Heart left ventricle (tissue), 16 donors: ENCODE measurements at regions not wholly inside any gene's neighbourhood (a gene's known extent, or its start where the extent isn't known, plus 50 kb on each side); places are given as distances from the start of the nearest gene placed in this dataset.
"Not testable (repeated sequence)": the region's sequence is repeated elsewhere in the genome, so short reads cannot be mapped to it uniquely, and the experiment has no call there.

Experiments
- ATAC-seq, 4 donors: fragments of 200-7000 bp; cut with Tn5 transposase; one replicate each; pipeline ENCODE4 v1.9.1; 2020 to 2022; ENCODE audit warnings: moderate library complexity in 4 of 4, mild to moderate bottlenecking in 3 of 4, moderate number of reproducible peaks in 1 of 4
- DNase-seq, 5 donors: peaks; one replicate each; pipeline ENCODE4 v3.0.0-alpha.2; 2020
- H3K27ac ChIP-seq, 12 donors: fragments of 200-600 bp; sonication (generic) in 4 of 12; one replicate each; pipeline versions ENCODE4 v1.5.0 to v1.8.0; 2016 to 2022; ENCODE audit warnings: mild to moderate bottlenecking in 2 of 12
- H3K27me3 ChIP-seq, 9 donors: fragments of 200-600 bp; sonication (generic) in 2 of 9; one replicate each; pipeline versions ENCODE4 v1.5.1 to v1.8.0; 2016 to 2022; ENCODE audit warnings: mild to moderate bottlenecking in 3 of 9
- H3K36me3 ChIP-seq, 9 donors: fragments of 200-600 bp; sonication (generic) in 2 of 9; one replicate each; pipeline versions ENCODE4 v1.5.0 to v1.8.0; 2018 to 2022; ENCODE audit warnings: mild to moderate bottlenecking in 2 of 9
- H3K4me1 ChIP-seq, 12 donors: fragments of 200-600 bp; sonication (generic) in 4 of 12; one replicate each; pipeline versions ENCODE4 v1.5.0 to v1.8.0; 2016 to 2022; ENCODE audit warnings: mild to moderate bottlenecking in 3 of 12
- H3K4me3 ChIP-seq, 12 donors: fragments of 200-600 bp; sonication (generic) in 4 of 12; one replicate each; pipeline versions ENCODE4 v1.5.0 to v1.8.0; 2017 to 2022; ENCODE audit warnings: mild to moderate bottlenecking in 9 of 12, moderate library complexity in 4 of 12
- H3K9me3 ChIP-seq, 12 donors: fragments of 200-600 bp; sonication (generic) in 4 of 12; one replicate each; pipeline versions ENCODE4 v1.5.0 to v1.8.0; 2016 to 2022; ENCODE audit warnings: mild to moderate bottlenecking in 1 of 12
- CTCF ChIP-seq, 12 donors: fragments of 200-600 bp; sonication (generic) in 4 of 12; IDR thresholded peaks; one replicate each; pipeline versions ENCODE4 v1.5.0 to v1.8.0; 2018 to 2022; ENCODE audit warnings: antibody characterized with exemption in 12 of 12, mild to moderate bottlenecking in 5 of 12
- POLR2A ChIP-seq, 2 donors: fragments of 450-650 bp; IDR thresholded peaks; one replicate each; pipeline ENCODE4 v1.6.1; 2017; ENCODE audit warnings: antibody characterized with exemption in 2 of 2, mild to moderate bottlenecking in 2 of 2, moderate library complexity in 2 of 2
- WGBS, 4 donors: extraction: QIAGEN DNeasy Blood & Tissue Kit in 2 of 4; methylation state at CpG; one replicate each; pipeline versions ENCODE4 v1.1.5 to v1.1.7; 2013 to 2018; 5-methylcytosine and 5-hydroxymethylcytosine counted together
- intact Hi-C, 10 donors: fragments of 100-400 bp; cut with DNase I; formaldehyde crosslinking; loops; one replicate each; pipeline versions ENCODE4 v1.11.1 to v1.14.2; 2022
- donor health status: ischemic (EF 13 %, LVEDD 7.1; RV severe dilation, severe dysfunction).
- donor health status: healthy with polysubstance abuse.
- donor health status: DM: no; HTN: yes; CAD: no.
- donor health status: DM: no; HTN: no; CAD: no.
- donor health status: ischemic (EF 25% LVEDD 6.9; RV normal size, moderate dysfunction).
- donor health status: ischemic (EF 25% LVEDD 5.7; RV mildly dilated, moderate dysfunction).
- donor health status: healthy.
- donor health status: DM: yes; HTN: yes; CAD: no.
- donor health status: ischemic (EF 35%, LVEDD 5.7; RV mildly dilated, moderate dysfunction).
- donor health status: nonischemic (EF 11% LVEDD 7.7; RV severe dilation, severe dysfunction).
- donor health status: DM: yes; HTN: yes; CAD: no.
- donor health status: PGD.
- donor health status: ischemic (EF 29% LVEDD 5.4; RV normal size, mild dysfunction).
- donor health status: nonischemic (EF 23%, LVEDD 6.1; RV moderate dilation, normal function).

GRCh38 chr19:41516292-41517171 lies 59.4 kb upstream of the CEACAM21 start:
- peak in 4 of 12 donors; percentile 15 to 29 (median 28) for TF ChIP-seq CTCF (IDR thresholded peaks at IDR 0.05)
- peak in 3 of 4 donors; percentile 38 to 52 (median 39) for ATAC-seq
- H3K9me3 ChIP-seq, H3K27ac ChIP-seq, H3K4me3 ChIP-seq, intact Hi-C loops, DNase-seq, H3K36me3 ChIP-seq: not testable (repeated sequence)
- WGBS, 4 donors = 57 to 72% (median 61%) methylated on average over 19 of the region's 19 CpGs
- Histone ChIP-seq H3K4me1 (peaks cover 0 to 19% (median 1%) of the 10 kb centered on the region in 12 donors), H3K27me3 (peaks cover 0 to 62% (median 24%) of the 10 kb centered on the region in 9 donors)

GRCh38 chr19:41518141-41518540 lies 57.8 kb upstream of the CEACAM21 start:
- peaks cover 4 to 71% (median 40%) of the 10 kb centered on the region in 9 donors for H3K27me3 ChIP-seq
- H3K36me3 ChIP-seq = no peaks in the 10 kb centered on the region
- ATAC-seq = peak in 2 of 4 donors; percentile 33 to 68
- intact Hi-C loops = no loop called here
- no peaks in the 10 kb centered on the region for H3K9me3 ChIP-seq
- no peak overlapping the region for H3K4me3 ChIP-seq
- 54 to 68% (median 64%) methylated on average over 3 of the region's 3 CpGs for WGBS, 4 donors
- TF ChIP-seq POLR2A (IDR thresholded peaks at IDR 0.05) (no peak), CTCF (IDR thresholded peaks at IDR 0.05) (no peak)
- H3K27ac ChIP-seq = no peak overlapping the region
- DNase-seq = no peak
- H3K4me1 ChIP-seq = peaks cover 0 to 31% (median 8%) of the 10 kb centered on the region in 12 donors

- peaks cover 4 to 78% (median 35%) of the 10 kb centered on the region in 9 donors for H3K27me3 ChIP-seq
- peak overlapping the region in 11 of 12 donors; percentile 14 to 88 (median 58) for H3K27ac ChIP-seq
- peak overlapping the region in 10 of 12 donors; percentile 32 to 61 (median 50) for H3K4me3 ChIP-seq
- ATAC-seq, DNase-seq, intact Hi-C loops, H3K9me3 ChIP-seq, H3K36me3 ChIP-seq: not testable (repeated sequence)
- WGBS, 4 donors = 48 to 69% (median 61%) methylated on average over 18 of the region's 18 CpGs
- H3K4me1 ChIP-seq = peaks cover 0 to 33% (median 8%) of the 10 kb centered on the region in 12 donors
Observed at GRCh38 chr19:41521138-41521930, 54.6 kb upstream of the CEACAM21 start.

- TF ChIP-seq POLR2A (IDR thresholded peaks at IDR 0.05) (no peak), CTCF (IDR thresholded peaks at IDR 0.05) (peak in 1 of 12 donors; percentile 19)
- Histone ChIP-seq H3K4me3 (peak overlapping the region in 10 of 12 donors; percentile 32 to 61 (median 50)), H3K27ac (peak overlapping the region in 11 of 12 donors; percentile 14 to 88 (median 58)), H3K27me3 (peaks cover 4 to 76% (median 34%) of the 10 kb centered on the region in 9 donors), H3K4me1 (peaks cover 0 to 26% (median 8%) of the 10 kb centered on the region in 12 donors), H3K36me3 (no peaks in the 10 kb centered on the region), H3K9me3 (no peaks in the 10 kb centered on the region)
- ATAC-seq (peak in 3 of 4 donors; percentile 46 to 77 (median 69)), DNase-seq (peak in 2 of 5 donors; percentile 13 to 76)
- WGBS, 4 donors = 2 to 10% (median 3%) methylated on average over 25 to 58 of the region's 58 CpGs
- intact Hi-C loops = no loop called here
Observed at GRCh38 chr19:41521931-41522555, 53.9 kb upstream of the CEACAM21 start.
